ENCODE measurements at regions not wholly inside any gene's neighbourhood (a gene's known extent, or its start where the extent isn't known, plus 50 kb on each side); places are given as distances from the start of the nearest gene placed in this dataset.

GRCh38 chr5:171639966-171640365 is 145.7 kb upstream of the SMIM23 start:
- TF ChIP-seq CTCF (IDR thresholded peaks at IDR 0.05), result no peak
- TF ChIP-seq EZH2 (IDR thresholded peaks at IDR 0.05; ENCODE audit: borderline replicate concordance, insufficient read depth, low read depth, low read length, poor library complexity, severe bottlenecking), result no peak
